Effector memory CD8-positive, alpha-beta T cell (primary cell): ENCODE measurements at regions not wholly inside any gene's neighbourhood (a gene's known extent, or its start where the extent isn't known, plus 50 kb on each side); places are given as distances from the start of the nearest gene placed in this dataset.

Experiments used
- ATAC-seq: fragments of 150-1000 bp; cut with Tn5 transposase; replicated peaks from 2 replicates; pipeline ENCODE4 v1.10.0; 2021; ENCODE audit warnings: mild to moderate bottlenecking, moderate library complexity
- DNase-seq, 3 experiments: peaks; one replicate each; pipeline ENCODE4 v3.0.0; 2021
- H3K27ac Mint-ChIP-seq, 2 donors: one replicate each; pipeline ENCODE4 v1.8.0; 2022; ENCODE audit warnings: mild to moderate bottlenecking in 2 of 2, mixed read lengths in 2 of 2, moderate library complexity in 2 of 2
- H3K27me3 Mint-ChIP-seq, 2 donors: one replicate each; pipeline ENCODE4 v1.8.0; 2022; ENCODE audit warnings: mixed read lengths in 2 of 2
- H3K36me3 Mint-ChIP-seq: one replicate; pipeline ENCODE4 v1.8.0; 2022; ENCODE audit warnings: mild to moderate bottlenecking, moderate library complexity, mixed read lengths; ENCODE audit not compliant: insufficient read depth
- H3K4me1 Mint-ChIP-seq, 2 donors: one replicate each; pipeline ENCODE4 v1.8.0; 2022; ENCODE audit warnings: low read depth in 2 of 2, mixed read lengths in 2 of 2
- H3K4me3 Mint-ChIP-seq, 2 donors: one replicate each; pipeline ENCODE4 v1.8.0; 2022; ENCODE audit warnings: mild to moderate bottlenecking in 2 of 2, mixed read lengths in 2 of 2, moderate library complexity in 2 of 2
- H3K9me3 Mint-ChIP-seq, 2 donors: one replicate each; pipeline ENCODE4 v1.8.0; 2022; ENCODE audit warnings: mixed read lengths in 2 of 2

GRCh38 chr3:18070231-18070630 lies 327.8 kb upstream of the TBC1D5 start:
- Mint-ChIP-seq H3K4me3 (no peak overlapping the region), H3K36me3 (no peaks in the 10 kb centered on the region), H3K27ac (no peak overlapping the region), H3K27me3 (peaks cover 0 to 5% of the 10 kb centered on the region in 2 donors), H3K4me1 (no peaks in the 10 kb centered on the region), H3K9me3 (no peaks in the 10 kb centered on the region)
- no peak for ATAC-seq
- no peak for DNase-seq

DNA sequence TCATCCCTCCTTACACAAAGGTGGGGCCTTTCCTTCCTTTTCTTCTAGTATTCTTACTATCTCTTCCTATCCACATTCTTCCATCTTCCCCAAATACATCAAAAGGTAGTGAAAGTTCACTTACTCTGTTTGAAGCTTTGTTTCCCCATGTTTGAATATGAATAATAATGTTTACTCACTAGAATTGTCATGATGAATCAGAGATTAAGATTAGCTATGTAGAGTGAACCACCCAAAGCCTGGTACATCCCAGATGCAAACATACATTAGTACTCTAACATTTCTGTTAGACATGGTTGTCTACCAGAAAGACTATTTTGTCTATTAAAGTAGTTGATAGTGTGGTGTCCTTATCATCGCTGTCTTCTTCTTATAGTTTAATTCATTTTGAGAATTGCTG lies 327.1 kb upstream of the TBC1D5 start:
- Mint-ChIP-seq H3K4me1 (no peaks in the 10 kb centered on the region), H3K4me3 (no peak overlapping the region), H3K27ac (no peak overlapping the region), H3K27me3 (peaks cover 0 to 5% of the 10 kb centered on the region in 2 donors), H3K9me3 (no peaks in the 10 kb centered on the region), H3K36me3 (no peaks in the 10 kb centered on the region)
- ATAC-seq: no peak
- no peak for DNase-seq

GRCh38 chr3:18066899-18067582 lies 324.6 kb upstream of the TBC1D5 start:
- Mint-ChIP-seq H3K27me3 (no peaks in the 10 kb centered on the region), H3K36me3 (no peaks in the 10 kb centered on the region), H3K27ac (no peak overlapping the region), H3K4me3 (no peak overlapping the region), H3K9me3 (no peaks in the 10 kb centered on the region), H3K4me1 (no peaks in the 10 kb centered on the region)
- DNase-seq (no peak), ATAC-seq (no peak)

- H3K36me3 Mint-ChIP-seq: no peaks in the 10 kb centered on the region
- DNase-seq (no peak), ATAC-seq (no peak)
- no peaks in the 10 kb centered on the region for H3K27me3 Mint-ChIP-seq
- no peak overlapping the region for H3K4me3 Mint-ChIP-seq
- no peak overlapping the region for H3K27ac Mint-ChIP-seq
- no peaks in the 10 kb centered on the region for H3K9me3 Mint-ChIP-seq
- H3K4me1 Mint-ChIP-seq: no peaks in the 10 kb centered on the region
These were observed 322.2 kb upstream of the TBC1D5 start for GRCh38 chr3:18064586-18064985.

DNA sequence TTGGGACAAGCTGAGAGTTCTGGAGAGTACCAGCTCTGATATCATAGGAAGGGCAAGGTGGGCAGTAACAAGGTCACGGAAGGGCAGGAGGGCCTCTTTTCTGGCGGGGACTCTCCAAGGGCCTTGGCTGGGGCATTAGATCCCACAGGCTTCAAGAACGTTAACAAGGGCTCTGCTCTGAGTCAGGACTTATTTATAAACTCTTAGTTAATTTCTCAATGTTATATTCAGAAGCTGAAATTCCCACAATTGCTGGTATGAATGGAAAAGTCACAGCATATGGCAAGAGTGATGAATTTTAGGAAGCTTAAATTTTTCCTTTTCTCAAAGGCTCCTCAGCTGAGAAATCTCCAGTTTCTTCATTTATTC lies 320.2 kb upstream of the TBC1D5 start:
- no peaks in the 10 kb centered on the region for H3K36me3 Mint-ChIP-seq
- no peak overlapping the region for H3K27ac Mint-ChIP-seq
- no peaks in the 10 kb centered on the region for H3K4me1 Mint-ChIP-seq
- ATAC-seq (no peak), DNase-seq (no peak)
- no peaks in the 10 kb centered on the region for H3K9me3 Mint-ChIP-seq
- H3K27me3 Mint-ChIP-seq: no peaks in the 10 kb centered on the region
- no peak overlapping the region for H3K4me3 Mint-ChIP-seq

- no peak overlapping the region for H3K27ac Mint-ChIP-seq
- H3K27me3 Mint-ChIP-seq: peaks cover 2 to 4% of the 10 kb centered on the region in 2 donors
- no peaks in the 10 kb centered on the region for H3K9me3 Mint-ChIP-seq
- H3K36me3 Mint-ChIP-seq: no peaks in the 10 kb centered on the region
- H3K4me1 Mint-ChIP-seq: no peaks in the 10 kb centered on the region
- H3K4me3 Mint-ChIP-seq: no peak overlapping the region
- no peak for DNase-seq
- ATAC-seq: no peak
These were observed 319.6 kb upstream of the TBC1D5 start for GRCh38 chr3:18061737-18062656.

- no peaks in the 10 kb centered on the region for H3K9me3 Mint-ChIP-seq
- no peaks in the 10 kb centered on the region for H3K4me1 Mint-ChIP-seq
- no peak for DNase-seq
- peaks cover 11 to 12% of the 10 kb centered on the region in 2 donors for H3K27me3 Mint-ChIP-seq
- H3K27ac Mint-ChIP-seq: no peak overlapping the region
- H3K36me3 Mint-ChIP-seq: no peaks in the 10 kb centered on the region
- H3K4me3 Mint-ChIP-seq: no peak overlapping the region
- ATAC-seq: no peak
These were observed 316.2 kb upstream of the TBC1D5 start for GRCh38 chr3:18058666-18059065.

GRCh38 chr3:18057471-18058091 lies 315.1 kb upstream of the TBC1D5 start:
- H3K4me1 Mint-ChIP-seq: no peaks in the 10 kb centered on the region
- ATAC-seq (no peak), DNase-seq (no peak)
- H3K27ac Mint-ChIP-seq: no peak overlapping the region
- H3K4me3 Mint-ChIP-seq: no peak overlapping the region
- H3K27me3 Mint-ChIP-seq: peaks cover 11 to 12% of the 10 kb centered on the region in 2 donors
- no peaks in the 10 kb centered on the region for H3K9me3 Mint-ChIP-seq
- no peaks in the 10 kb centered on the region for H3K36me3 Mint-ChIP-seq

DNA sequence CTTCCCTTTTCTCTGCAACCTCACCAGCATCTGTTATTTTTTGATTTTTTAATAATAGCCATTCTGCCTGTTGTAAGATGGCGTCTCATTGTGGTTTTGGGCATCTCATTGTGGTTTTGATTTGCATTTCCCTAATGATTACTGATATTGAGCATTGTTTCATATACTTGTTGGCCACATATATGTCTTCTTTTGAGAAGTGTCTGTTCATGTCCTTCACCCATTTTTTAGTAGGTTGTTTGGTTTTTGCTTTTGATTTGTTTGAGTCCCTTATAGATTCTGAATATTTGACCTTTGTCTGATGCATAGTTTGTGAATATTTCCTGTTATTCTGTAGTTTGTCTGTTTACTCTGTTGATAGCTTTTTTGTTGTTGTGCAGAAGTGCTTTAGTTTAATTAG lies 312.2 kb upstream of the TBC1D5 start:
- no peak for ATAC-seq

DNA sequence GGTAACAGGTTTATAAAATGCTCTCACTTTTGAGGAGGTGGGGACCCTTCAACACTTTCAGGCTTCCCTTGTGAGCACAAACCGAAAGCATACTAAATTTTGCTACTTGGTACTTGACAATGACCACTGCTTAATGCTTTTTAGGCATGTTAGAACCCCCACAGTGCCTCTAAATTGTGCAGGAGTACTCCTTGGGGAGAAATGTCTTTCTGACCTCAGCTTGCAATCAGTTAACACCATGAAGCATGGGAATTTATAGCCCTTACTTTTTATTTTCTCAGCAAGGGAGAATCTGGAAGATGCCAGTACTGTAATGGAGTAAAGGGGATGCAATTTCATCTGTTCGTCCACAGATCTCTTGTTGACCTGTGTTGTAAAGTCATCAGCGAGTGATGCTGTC lies 308.9 kb upstream of the TBC1D5 start:
- no peak for ATAC-seq
- Mint-ChIP-seq H3K9me3 (no peaks in the 10 kb centered on the region), H3K27ac (no peak overlapping the region), H3K27me3 (peaks cover 9 to 14% of the 10 kb centered on the region in 2 donors), H3K4me3 (no peak overlapping the region), H3K4me1 (no peaks in the 10 kb centered on the region), H3K36me3 (no peaks in the 10 kb centered on the region)
- no peak for DNase-seq

More for the DNA sequence above, 312.2 kb upstream of the TBC1D5 start:
- no peak overlapping the region for H3K4me3 Mint-ChIP-seq
- no peaks in the 10 kb centered on the region for H3K9me3 Mint-ChIP-seq
- no peaks in the 10 kb centered on the region for H3K4me1 Mint-ChIP-seq
- no peak overlapping the region for H3K27ac Mint-ChIP-seq
- peaks cover 11 to 12% of the 10 kb centered on the region in 2 donors for H3K27me3 Mint-ChIP-seq
- no peaks in the 10 kb centered on the region for H3K36me3 Mint-ChIP-seq
- no peak for DNase-seq

GRCh38 chr3:18049096-18049495 lies 306.7 kb upstream of the TBC1D5 start:
- H3K27ac Mint-ChIP-seq: no peak overlapping the region
- no peaks in the 10 kb centered on the region for H3K4me1 Mint-ChIP-seq
- no peaks in the 10 kb centered on the region for H3K36me3 Mint-ChIP-seq
- DNase-seq (no peak), ATAC-seq (no peak)
- no peak overlapping the region for H3K4me3 Mint-ChIP-seq
- peaks cover 7 to 8% of the 10 kb centered on the region in 2 donors for H3K27me3 Mint-ChIP-seq
- H3K9me3 Mint-ChIP-seq: no peaks in the 10 kb centered on the region

- Mint-ChIP-seq H3K9me3 (no peaks in the 10 kb centered on the region), H3K4me1 (no peaks in the 10 kb centered on the region), H3K36me3 (no peaks in the 10 kb centered on the region), H3K27ac (no peak overlapping the region), H3K27me3 (peaks cover 13 to 15% of the 10 kb centered on the region in 2 donors), H3K4me3 (no peak overlapping the region)
- DNase-seq: no peak
- ATAC-seq: no peak
These were observed 304.6 kb upstream of the TBC1D5 start for GRCh38 chr3:18047052-18047451.

GRCh38 chr3:18046131-18046915 lies 303.9 kb upstream of the TBC1D5 start:
- no peaks in the 10 kb centered on the region for H3K36me3 Mint-ChIP-seq
- no peak overlapping the region for H3K27ac Mint-ChIP-seq
- peaks cover 20 to 21% of the 10 kb centered on the region in 2 donors for H3K27me3 Mint-ChIP-seq

More at GRCh38 chr3:18046131-18046915, 303.9 kb upstream of the TBC1D5 start:
- no peaks in the 10 kb centered on the region for H3K4me1 Mint-ChIP-seq
- no peaks in the 10 kb centered on the region for H3K9me3 Mint-ChIP-seq
- ATAC-seq: no peak
- no peak overlapping the region for H3K4me3 Mint-ChIP-seq
- DNase-seq: no peak
